Epithelial cell of proximal tubule (primary cell): ENCODE measurements at regions not wholly inside any gene's neighbourhood (a gene's known extent, or its start where the extent isn't known, plus 50 kb on each side); places are given as distances from the start of the nearest gene placed in this dataset.

Experiments
- DNase-seq: peaks from one replicate; pipeline ENCODE4 v3.0.0-alpha.2; 2011; ENCODE audit warnings: low read depth
- H3K4me3 ChIP-seq: 2 replicates; pipeline ENCODE4 v1.5.1; 2011; ENCODE audit warnings: low read depth, mild to moderate bottlenecking, low read length
- TF ChIP-seq, protein P1 (sequence below): conservative IDR thresholded peaks from 2 replicates; pipeline ENCODE4 v1.5.1; 2012; ENCODE audit warnings: low read depth, mild to moderate bottlenecking, low read length

DNA sequence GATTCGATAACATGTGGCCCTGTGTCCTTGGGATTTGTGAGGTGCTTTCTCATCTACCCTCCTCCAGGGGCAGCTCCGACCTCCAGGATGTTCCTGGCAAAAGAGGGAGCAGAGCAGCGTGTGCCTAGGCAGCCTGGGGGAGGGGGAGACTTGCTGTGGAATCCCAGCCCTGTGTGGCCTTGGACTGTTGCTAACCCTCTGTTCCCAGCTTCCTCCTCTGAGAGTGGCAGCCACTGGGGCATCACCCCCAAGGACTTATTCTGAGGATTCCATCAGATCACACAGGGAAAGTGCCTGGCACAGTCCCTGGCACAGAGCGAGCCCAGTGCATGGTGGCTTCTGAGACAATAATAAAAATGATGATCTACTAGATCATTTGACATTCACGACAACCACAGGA lies 265.1 kb upstream of the MVB12B start:
- TF ChIP-seq, protein P1, sequence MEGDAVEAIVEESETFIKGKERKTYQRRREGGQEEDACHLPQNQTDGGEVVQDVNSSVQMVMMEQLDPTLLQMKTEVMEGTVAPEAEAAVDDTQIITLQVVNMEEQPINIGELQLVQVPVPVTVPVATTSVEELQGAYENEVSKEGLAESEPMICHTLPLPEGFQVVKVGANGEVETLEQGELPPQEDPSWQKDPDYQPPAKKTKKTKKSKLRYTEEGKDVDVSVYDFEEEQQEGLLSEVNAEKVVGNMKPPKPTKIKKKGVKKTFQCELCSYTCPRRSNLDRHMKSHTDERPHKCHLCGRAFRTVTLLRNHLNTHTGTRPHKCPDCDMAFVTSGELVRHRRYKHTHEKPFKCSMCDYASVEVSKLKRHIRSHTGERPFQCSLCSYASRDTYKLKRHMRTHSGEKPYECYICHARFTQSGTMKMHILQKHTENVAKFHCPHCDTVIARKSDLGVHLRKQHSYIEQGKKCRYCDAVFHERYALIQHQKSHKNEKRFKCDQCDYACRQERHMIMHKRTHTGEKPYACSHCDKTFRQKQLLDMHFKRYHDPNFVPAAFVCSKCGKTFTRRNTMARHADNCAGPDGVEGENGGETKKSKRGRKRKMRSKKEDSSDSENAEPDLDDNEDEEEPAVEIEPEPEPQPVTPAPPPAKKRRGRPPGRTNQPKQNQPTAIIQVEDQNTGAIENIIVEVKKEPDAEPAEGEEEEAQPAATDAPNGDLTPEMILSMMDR: no peak
- DNase-seq: no peak
- H3K4me3 ChIP-seq: no peak overlapping the region

GRCh38 chr9:126062158-126062886 lies 264.3 kb upstream of the MVB12B start:
- no peak overlapping the region for H3K4me3 ChIP-seq
- no peak for DNase-seq
- TF ChIP-seq, protein P1: no peak

- H3K4me3 ChIP-seq: no peak overlapping the region
- no peak for DNase-seq
- TF ChIP-seq, protein P1: no peak
Observed at GRCh38 chr9:126063326-126063725, 263.3 kb upstream of the MVB12B start.

GRCh38 chr9:126066131-126066530 lies 260.5 kb upstream of the MVB12B start:
- no peak overlapping the region for H3K4me3 ChIP-seq
- TF ChIP-seq, protein P1: no peak
- DNase-seq: no peak

DNA sequence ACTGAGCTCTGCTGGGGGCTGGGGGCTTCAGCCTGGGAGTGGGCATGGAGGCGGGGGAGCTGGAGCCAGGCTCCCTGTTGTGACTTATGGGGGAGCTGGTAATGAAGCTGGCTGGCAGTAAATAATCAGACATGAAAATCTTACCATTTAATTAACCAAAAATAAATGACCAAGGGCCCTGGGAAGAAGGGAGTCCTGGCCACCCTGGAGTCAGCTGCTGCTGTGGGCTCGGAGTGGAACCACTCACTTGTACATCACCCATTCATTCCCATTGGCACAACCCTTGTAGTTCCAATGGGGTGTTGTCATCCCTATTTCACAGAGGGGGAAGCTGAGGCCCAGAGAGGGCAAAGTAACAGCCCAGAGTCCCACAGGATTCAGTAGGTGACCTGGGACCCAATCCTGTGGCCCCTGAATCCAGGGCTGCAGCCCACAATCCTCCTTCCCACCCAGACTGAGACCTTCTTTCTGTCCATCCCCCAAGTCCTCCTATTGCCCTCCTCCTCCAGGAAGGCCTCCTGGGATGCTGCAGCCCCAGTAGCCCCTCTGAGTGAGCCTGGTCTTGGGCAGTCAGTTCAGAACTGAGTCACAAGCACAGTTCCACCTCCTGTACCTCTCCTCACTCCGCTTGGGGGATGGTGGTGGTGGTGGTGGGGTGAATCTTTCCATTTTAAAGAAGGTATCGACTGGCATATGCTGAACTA lies 259.4 kb upstream of the MVB12B start:
- H3K4me3 ChIP-seq: no peak overlapping the region
- TF ChIP-seq, protein P1: no peak
- DNase-seq: no peak

GRCh38 chr9:126068534-126069230 lies 257.9 kb upstream of the MVB12B start:
- TF ChIP-seq, protein P1: no peak
- H3K4me3 ChIP-seq: no peak overlapping the region
- DNase-seq: no peak
